HG03469 (cell line): ENCODE measurements at regions not wholly inside any gene's neighbourhood (a gene's known extent, or its start where the extent isn't known, plus 50 kb on each side); places are given as distances from the start of the nearest gene placed in this dataset.
"Not testable (repeated sequence)": the region's sequence is repeated elsewhere in the genome, so short reads cannot be mapped to it uniquely, and the experiment has no call there.

Experiments
- ATAC-seq: cut with Tn5 transposase; IDR thresholded peaks from one replicate; pipeline ENCODE4 v1.9.1; 2021; ENCODE audit warnings: mild to moderate bottlenecking, moderate library complexity, moderate number of reproducible peaks; ENCODE audit not compliant: unreplicated experiment

- ATAC-seq = no peak
Observed at GRCh38 chr12:89848732-89849131, 140.1 kb upstream of the ATP2B1 start.

DNA sequence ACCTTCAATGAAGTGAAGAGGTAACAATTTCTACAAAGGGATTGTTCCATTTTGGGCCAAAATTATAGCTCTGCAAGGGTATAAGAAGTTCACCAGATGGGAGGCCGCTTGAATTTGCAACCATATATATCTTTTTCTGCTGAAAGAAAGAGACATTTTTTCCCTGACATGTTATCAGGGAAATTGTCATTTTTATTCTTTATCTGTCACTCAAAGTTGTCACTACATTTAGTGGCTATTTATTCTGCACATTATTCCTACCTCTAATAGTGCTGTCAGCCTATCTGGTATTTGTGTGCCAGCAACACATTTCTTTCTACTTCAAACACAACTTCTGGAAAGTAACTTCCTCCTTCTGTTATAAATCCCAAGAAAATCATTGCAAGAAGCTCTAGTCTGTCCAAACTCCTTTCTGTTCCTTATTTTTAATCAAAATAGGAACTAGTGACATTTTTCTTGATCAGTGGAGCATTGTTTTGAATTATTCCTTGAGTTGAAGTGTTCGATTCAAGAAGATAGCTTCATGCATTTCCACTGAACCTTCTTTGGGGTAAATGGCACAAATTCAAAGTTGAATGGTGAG is 137.9 kb upstream of the ATP2B1 start:
- ATAC-seq = no peak

DNA sequence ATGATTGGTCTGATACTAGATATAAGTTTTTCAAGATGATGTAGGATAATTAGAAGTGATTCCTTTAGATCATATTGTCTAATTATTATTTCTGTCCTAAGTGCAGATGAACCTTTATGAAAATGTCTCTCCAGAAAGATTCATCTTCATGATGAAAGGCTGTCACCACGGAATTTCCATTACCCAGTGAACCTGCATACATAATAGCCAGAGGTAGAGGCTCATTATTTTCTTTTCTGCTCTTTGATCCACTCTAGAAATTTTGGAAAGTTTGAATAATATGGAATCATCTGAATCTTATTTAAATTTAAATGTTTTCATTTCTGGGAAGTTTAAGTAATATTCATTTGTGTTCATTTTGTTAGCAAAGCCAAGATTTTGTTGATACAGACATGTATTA is 137.1 kb upstream of the ATP2B1 start:
- ATAC-seq = no peak

- ATAC-seq = no peak
Observed at GRCh38 chr12:89845366-89845765, 136.7 kb upstream of the ATP2B1 start.

- ATAC-seq = no peak
Observed at GRCh38 chr12:89844539-89844938, 135.9 kb upstream of the ATP2B1 start.

DNA sequence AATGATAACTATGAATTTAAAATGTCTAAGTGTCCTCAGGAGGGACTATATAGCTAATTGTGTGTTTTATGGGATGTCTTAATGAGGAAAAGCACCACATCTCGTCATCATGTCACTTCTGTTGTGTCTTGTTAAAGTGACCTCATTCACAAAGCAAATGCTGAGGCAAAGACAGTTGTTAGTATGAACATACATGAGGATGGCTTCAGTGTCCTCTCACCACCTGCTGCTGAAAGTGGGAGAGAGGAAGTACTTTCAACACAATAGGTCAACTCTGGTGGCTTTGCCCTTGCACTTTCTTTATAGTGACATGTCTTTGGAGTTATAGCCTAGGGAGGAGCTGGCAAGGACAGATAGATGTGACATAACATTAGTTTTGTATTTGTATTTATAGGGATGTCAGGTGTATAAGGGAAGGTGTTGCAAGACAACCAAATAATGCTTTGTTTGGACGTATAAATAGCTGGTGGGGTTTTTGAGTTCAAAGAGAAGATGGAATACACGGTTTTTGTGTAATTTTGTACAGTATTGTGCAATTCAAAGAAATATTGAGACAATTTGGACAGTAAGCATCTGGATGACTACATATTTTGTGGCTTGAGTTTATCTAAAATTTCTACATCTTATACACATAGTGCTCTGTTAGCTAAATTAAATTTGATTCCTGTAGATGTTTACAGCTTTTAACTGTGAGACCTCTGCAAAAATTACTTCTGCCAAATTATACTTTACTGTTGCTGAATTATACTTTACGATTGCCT is 131.7 kb upstream of the ATP2B1 start:
- no peak for ATAC-seq

GRCh38 chr12:89839444-89839843 is 130.8 kb upstream of the ATP2B1 start:
- no peak for ATAC-seq

- no peak for ATAC-seq
Observed at GRCh38 chr12:89838833-89839232, 130.2 kb upstream of the ATP2B1 start.

DNA sequence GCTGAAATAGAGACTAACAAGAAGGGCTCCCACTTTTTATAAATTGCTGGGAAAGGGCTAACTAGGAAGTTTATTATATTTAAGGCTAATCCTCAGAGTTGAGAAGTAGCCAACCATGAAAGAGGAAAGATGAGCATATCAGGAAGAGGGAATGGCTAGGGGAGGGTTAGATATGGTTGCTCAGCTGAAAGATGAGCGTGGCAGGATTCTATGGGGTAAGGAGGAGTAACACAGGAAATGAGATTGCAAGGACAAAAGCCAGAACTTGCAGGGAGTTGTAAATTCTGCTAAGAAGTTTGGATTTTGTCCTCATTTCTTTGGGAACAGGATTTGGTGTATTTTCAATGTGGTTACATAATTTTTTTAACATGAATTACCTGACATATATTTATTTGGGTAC is 127.4 kb upstream of the ATP2B1 start:
- no peak for ATAC-seq

DNA sequence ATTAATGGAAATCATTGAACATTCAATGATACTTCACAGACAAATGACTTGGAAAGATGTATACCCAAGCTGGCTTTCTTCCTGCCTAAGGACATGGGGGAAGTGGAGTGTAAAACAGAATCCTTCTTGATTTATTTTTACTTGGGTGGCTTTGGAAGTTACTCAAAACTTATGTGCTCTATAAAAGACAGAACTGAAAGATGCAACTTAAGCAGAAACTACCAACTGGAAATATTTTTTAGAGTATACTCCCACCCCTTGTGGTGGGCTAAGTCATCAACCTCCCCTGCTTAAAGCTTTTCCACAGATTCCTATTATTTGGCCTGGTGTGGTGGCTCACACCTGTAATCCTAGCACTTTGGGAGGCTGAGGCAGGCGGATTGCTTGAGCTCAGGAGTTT is 126.0 kb upstream of the ATP2B1 start:
- no peak for ATAC-seq

DNA sequence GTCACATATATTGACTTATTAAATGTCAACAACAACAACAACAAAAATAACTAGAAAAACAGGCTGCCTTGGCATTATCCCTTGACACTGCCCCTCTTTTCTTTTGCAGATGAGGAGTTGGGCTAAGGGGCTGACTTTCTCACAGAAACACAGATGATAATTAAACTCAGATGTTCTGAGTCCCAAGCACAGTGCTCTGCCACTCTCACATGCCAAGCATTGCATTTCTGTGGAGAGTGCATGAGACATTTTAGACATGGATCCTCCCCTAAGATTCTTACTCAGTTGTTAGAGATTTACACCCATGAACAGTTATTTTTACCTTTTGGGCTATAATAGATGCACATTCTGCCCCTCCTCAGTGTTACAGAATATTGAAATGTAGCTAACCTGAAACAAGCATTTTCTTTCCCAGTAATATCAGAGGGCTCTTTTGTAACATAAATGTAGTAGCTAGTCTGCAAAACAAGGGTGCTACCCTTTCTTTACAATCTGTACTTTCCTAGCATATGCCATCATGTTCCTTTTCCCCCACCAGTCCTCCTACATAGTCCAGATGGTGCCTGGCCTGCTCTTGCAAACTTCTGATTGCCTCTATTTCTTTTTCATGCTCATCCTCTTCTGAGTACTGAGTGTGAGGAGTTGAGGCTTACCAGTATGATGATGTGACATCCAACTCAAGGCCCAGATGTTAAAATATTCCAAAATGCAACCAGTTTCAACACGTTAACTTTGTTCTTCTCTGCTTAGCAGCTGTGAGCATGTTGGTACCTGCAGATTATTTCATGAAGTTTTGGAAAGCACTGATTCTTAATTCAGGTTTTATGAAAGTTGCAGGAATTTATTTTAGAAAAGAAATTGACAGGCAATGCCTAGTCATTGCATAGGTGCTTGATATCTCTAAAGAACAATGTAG is 125.0 kb upstream of the ATP2B1 start:
- no peak for ATAC-seq

DNA sequence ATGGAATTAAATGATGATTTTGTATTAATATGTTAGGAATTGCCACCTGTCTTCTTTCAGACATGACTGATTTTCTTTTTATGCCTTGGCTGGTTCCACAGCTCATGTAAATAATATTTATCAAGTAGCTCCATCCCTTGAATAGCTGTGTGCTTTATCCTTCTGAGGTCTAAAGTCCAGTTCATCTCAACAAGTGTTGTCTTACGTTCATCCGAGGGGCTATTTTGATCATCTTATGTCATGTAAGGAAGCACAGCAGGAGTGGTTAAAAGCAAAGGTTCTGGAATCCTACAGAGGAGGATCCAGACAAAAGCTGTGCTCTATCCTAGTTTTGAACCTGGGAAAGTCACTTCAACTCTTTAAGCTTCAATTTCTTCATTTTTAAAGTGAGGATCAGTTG is 123.7 kb upstream of the ATP2B1 start:
- ATAC-seq = no peak

DNA sequence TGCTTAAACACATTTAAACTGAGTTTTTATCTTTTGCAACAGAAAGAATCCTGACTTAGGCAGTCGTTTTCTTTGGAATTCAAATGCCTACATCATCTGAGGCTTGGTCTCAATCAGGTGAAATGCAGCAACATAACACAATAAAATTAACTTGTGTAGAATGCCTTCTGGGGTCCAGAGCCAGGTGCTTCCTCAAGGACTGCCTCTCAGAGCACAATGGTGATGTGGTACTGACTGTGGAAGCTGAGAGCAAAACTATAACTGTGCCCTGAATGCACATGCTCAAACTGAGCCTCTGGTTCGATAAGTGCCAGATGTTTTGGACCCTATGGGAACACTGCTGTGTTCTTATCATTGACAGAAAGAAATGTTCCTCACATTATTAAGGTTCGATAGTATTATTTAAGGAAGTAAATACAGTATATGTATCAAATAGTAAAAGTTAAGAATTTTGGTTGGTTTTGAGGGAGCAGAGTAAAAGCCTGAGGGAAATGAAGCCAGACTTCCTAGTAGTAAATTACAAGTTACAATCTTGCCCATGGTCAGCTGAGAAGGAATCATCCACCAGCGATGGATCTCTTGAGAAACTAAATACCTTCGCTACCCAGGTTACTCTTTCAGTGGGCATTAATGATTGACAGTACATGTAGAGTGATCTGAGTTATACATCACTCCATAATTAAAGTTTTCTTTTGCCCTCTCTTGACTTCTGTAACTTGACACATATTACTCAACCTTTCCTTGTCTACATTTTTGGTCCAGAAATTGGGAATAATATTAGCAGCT is 122.9 kb upstream of the ATP2B1 start:
- ATAC-seq = no peak

GRCh38 chr12:89829434-89829975 is 120.9 kb upstream of the ATP2B1 start:
- no peak for ATAC-seq

GRCh38 chr12:89828575-89828974 is 119.9 kb upstream of the ATP2B1 start:
- ATAC-seq = no peak

GRCh38 chr12:89827592-89827991 is 119.0 kb upstream of the ATP2B1 start:
- no peak for ATAC-seq

DNA sequence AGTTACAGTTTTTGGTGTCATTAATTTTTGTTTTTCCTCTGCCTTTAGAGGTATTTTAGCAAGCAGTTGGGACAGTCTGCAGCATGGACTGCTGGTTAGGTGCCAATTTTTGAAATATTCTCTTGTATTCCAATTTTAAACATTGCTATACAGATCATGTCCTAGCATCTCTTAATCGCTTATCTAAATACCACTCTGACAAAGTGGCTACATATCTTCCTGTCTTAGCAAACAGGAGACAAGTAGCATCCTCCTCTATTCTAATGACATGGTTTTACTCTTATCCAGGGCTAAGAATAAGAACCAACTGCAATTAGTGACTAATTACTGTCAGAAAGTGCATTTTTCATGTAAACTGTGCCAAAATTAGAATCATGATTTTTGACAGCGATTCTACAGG is 117.8 kb upstream of the ATP2B1 start:
- no peak for ATAC-seq

GRCh38 chr12:89825591-89826449 is 117.2 kb upstream of the ATP2B1 start:
- no peak for ATAC-seq

DNA sequence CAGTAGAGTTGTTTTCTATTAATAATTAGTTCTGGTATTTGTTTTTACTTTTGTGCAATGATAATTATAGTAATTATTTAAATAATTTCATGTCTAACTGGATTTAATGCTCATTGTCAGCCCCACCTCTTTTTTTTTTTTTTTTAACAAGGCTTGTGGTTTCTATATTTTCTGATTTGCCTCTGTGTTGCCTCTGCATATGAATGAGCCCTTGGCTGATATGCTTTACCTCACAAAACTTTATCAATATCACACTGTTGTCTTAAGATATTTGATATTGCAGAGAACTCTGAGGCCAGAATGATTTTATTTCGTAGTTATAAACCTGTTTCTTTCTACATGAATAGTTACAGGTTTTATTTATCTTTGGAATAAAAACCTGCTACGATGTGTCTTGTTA is 116.2 kb upstream of the ATP2B1 start:
- ATAC-seq = no peak

DNA sequence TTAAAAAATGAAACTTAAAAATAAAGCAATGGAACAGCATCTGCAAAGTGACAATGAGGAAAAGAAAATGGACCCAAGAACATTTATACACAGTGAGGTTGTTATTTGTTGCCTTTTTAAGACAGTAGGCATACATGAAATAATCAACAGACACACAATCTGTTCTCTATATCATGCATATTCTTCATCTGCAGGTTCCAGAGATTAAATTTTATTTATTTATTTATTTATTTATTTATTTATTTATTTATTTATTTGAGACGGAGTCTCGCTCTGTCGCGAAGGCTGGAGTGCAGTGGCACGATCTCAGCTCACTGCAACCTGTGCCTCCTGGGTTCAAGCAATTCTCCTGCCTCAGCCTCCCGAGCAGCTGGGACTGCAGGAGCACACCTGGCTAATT is 114.4 kb upstream of the ATP2B1 start:
- ATAC-seq = not testable (repeated sequence)
